OCI-LY3 (cell line): ENCODE measurements at regions not wholly inside any gene's neighbourhood (a gene's known extent, or its start where the extent isn't known, plus 50 kb on each side); places are given as distances from the start of the nearest gene placed in this dataset.
A peak's percentile ranks its signal among the peaks of the same experiment; 100 is the strongest.

ENCODE experiments used
- H2AFZ ChIP-seq: fragments of 200-600, 300-600 bp; shearing (Covaris generic); 2 replicates; pipeline ENCODE4 v1.6.0; 2014; ENCODE audit warnings: antibody characterized with exemption, low read depth, low read length
- H3K27ac ChIP-seq: fragments of 200-600, 300-600 bp; sonication (generic); 2 replicates; pipeline ENCODE4 v1.5.1; 2014; ENCODE audit warnings: mild to moderate bottlenecking, low read length, moderate library complexity, mixed read lengths
- H3K27me3 ChIP-seq: fragments of 200-600, 300-600 bp; sonication (generic); 2 replicates; pipeline ENCODE4 v1.6.1; 2014; ENCODE audit warnings: low read depth, low read length, mixed read lengths
- H3K36me3 ChIP-seq: fragments of 200-600, 300-600 bp; sonication (generic); replicated peaks from 2 replicates; pipeline ENCODE3; 2014; ENCODE audit warnings: low read depth, low read length, mixed read lengths
- H3K4me1 ChIP-seq: fragments of 300-600, 200-600 bp; sonication (generic); 2 replicates; pipeline ENCODE4 v1.6.1; 2014; ENCODE audit warnings: low read length, mixed read lengths
- H3K4me2 ChIP-seq: fragments of 200-600, 300-600 bp; sonication (generic); 2 replicates; pipeline ENCODE4 v1.6.1; 2014; ENCODE audit warnings: low read length, mixed read lengths
- H3K4me3 ChIP-seq: fragments of 300-600, 200-600 bp; sonication (generic); 2 replicates; pipeline ENCODE4 v1.5.1; 2014; ENCODE audit warnings: antibody characterized with exemption, mild to moderate bottlenecking, low read length, moderate library complexity
- H3K79me2 ChIP-seq: fragments of 300-600, 200-600 bp; shearing (Covaris generic); 2 replicates; pipeline ENCODE4 v1.6.1; 2014; ENCODE audit warnings: mild to moderate bottlenecking, low read length, mixed read lengths
- H3K9ac ChIP-seq: fragments of 300-600, 200-600 bp; shearing (Covaris generic); 2 replicates; pipeline ENCODE4 v1.6.0; 2014; ENCODE audit warnings: mild to moderate bottlenecking, low read length, moderate library complexity
- H3K9me3 ChIP-seq: fragments of 200-600, 300-600 bp; shearing (Covaris generic); 2 replicates; pipeline ENCODE4 v1.6.1; 2014; ENCODE audit warnings: low read length, mixed read lengths; ENCODE audit not compliant: insufficient read depth
- H4K20me1 ChIP-seq: fragments of 200-600, 300-600 bp; sonication (generic); 2 replicates; pipeline ENCODE4 v1.6.1; 2016; ENCODE audit warnings: low read length, mixed read lengths; ENCODE audit not compliant: insufficient read depth
- CTCF ChIP-seq: fragments of 200-600, 300-600 bp; sonication (generic); IDR thresholded peaks from 2 replicates; pipeline ENCODE4 v1.5.1; 2014; ENCODE audit warnings: antibody characterized with exemption, low read length, low read depth
- EZH2phosphoT487 ChIP-seq: fragments of 200-600 bp; shearing (Covaris generic); IDR thresholded peaks from 2 replicates; pipeline ENCODE4 v1.6.1; 2018; ENCODE audit warnings: antibody characterized with exemption, mixed run types, low read depth

DNA sequence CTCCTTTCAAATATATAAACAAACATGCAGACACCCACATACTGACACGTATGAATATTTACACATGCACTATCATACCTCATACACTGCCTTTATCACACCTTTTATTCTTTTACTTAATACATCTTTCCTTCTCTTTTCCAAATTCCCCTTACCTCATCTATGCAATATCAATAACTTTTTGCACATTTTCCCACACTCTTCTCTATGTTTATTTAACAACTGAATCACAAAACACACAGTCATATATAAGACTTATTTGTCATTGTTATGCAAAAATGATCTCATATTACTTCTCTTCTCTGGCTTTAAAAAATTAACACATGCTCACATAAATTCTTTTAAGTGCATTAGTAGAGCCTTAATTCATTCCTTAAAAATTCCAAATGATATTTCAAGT is 461.4 kb downstream of the DIPK2A start:
- H4K20me1 ChIP-seq = no peaks in the 10 kb centered on the region
- peaks cover 71% of the 10 kb centered on the region for H3K4me1 ChIP-seq
- H3K4me3 ChIP-seq = peak overlapping the region; percentile 25; the same call in 1 of the 2 replicates
- peak overlapping the region; percentile 55 for H3K4me2 ChIP-seq
- peak overlapping the region; percentile 39; the same call in 1 of the 2 replicates for H3K9ac ChIP-seq
- H3K27ac ChIP-seq = peak overlapping the region; percentile 89
- no peaks in the 10 kb centered on the region for H3K27me3 ChIP-seq
- no peaks in the 10 kb centered on the region for H3K79me2 ChIP-seq
- H3K9me3 ChIP-seq = no peaks in the 10 kb centered on the region
- H2AFZ ChIP-seq = no peak overlapping the region
- H3K36me3 ChIP-seq = no peaks in the 10 kb centered on the region
- TF ChIP-seq EZH2phosphoT487 (no peak), CTCF (no peak)

DNA sequence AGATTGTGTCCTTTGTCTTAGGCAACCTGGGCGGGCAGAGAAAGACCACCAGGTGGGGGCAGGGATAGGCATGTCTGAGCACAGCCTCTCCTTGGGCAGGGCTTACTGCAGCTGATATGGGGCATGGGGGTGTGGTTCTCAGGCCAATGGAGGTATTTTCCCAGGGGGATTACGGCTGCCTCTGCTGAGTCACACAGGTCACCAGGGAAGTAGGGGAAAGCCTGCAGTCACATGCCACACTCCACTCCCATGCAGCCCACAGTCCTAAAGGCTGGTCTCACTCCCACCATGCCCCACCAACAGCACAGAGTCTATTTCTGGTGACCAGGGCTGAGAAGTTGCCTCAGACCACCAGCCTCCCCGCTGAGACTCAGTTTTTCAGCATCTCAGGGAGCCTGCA is 466.4 kb downstream of the DIPK2A start:
- peaks cover 12% of the 10 kb centered on the region for H3K9me3 ChIP-seq
- peak overlapping the region; percentile 59 for H3K9ac ChIP-seq

DNA sequence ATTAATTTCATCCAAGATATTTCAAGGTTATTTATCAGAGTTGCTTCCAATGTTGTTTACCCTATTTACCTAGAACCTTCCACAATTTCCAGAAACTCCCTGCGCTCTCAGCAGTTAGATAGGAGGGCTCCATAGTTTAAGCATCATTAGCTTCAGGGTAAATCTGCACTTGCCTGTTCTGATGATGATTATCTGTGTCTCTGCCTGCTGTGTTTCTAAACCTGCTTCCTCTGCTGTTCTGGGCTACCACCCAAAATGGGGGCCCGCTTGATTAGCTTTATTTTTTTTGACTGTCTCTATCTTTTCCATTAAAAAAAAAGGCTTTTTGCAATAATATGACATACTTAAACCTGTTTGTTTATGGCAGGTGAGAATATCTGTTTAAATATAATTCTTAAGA is 472.4 kb downstream of the DIPK2A start:
- no peak overlapping the region for H2AFZ ChIP-seq
- no peak overlapping the region for H3K9ac ChIP-seq
- no peaks in the 10 kb centered on the region for H4K20me1 ChIP-seq
- no peaks in the 10 kb centered on the region for H3K27me3 ChIP-seq
- H3K9me3 ChIP-seq = peaks cover 11% of the 10 kb centered on the region
- no peaks in the 10 kb centered on the region for H3K79me2 ChIP-seq
- peaks cover 10% of the 10 kb centered on the region for H3K4me1 ChIP-seq
- no peak overlapping the region for H3K4me3 ChIP-seq
- H3K4me2 ChIP-seq = no peak overlapping the region
- no peak overlapping the region for H3K27ac ChIP-seq
- TF ChIP-seq EZH2phosphoT487 (no peak), CTCF (no peak)
- peaks cover 11% of the 10 kb centered on the region for H3K36me3 ChIP-seq

More for the DNA sequence above, 466.4 kb downstream of the DIPK2A start:
- no peaks in the 10 kb centered on the region for H4K20me1 ChIP-seq
- peaks cover 16% of the 10 kb centered on the region for H3K36me3 ChIP-seq
- H3K27ac ChIP-seq = peak overlapping the region; percentile 71
- H3K4me2 ChIP-seq = peak overlapping the region; percentile 64
- peak overlapping the region; percentile 39; the same call in 1 of the 2 replicates for H3K4me3 ChIP-seq
- H3K27me3 ChIP-seq = no peaks in the 10 kb centered on the region
- no peaks in the 10 kb centered on the region for H3K79me2 ChIP-seq
- peaks cover 45% of the 10 kb centered on the region for H3K4me1 ChIP-seq
- TF ChIP-seq CTCF = no peak
- H2AFZ ChIP-seq = peak overlapping the region; percentile 26; the same call in 1 of the 2 replicates

- no peaks in the 10 kb centered on the region for H4K20me1 ChIP-seq
- H3K27me3 ChIP-seq = no peaks in the 10 kb centered on the region
- H3K79me2 ChIP-seq = no peaks in the 10 kb centered on the region
- no peak overlapping the region for H3K9ac ChIP-seq
- H3K4me1 ChIP-seq = peaks cover 7% of the 10 kb centered on the region
- H3K4me2 ChIP-seq = no peak overlapping the region
- no peak overlapping the region for H2AFZ ChIP-seq
- TF ChIP-seq CTCF = no peak
- TF ChIP-seq EZH2phosphoT487 = no peak
- H3K27ac ChIP-seq = no peak overlapping the region
- H3K36me3 ChIP-seq = peaks cover 6% of the 10 kb centered on the region
- H3K4me3 ChIP-seq = no peak overlapping the region
- peaks cover 7% of the 10 kb centered on the region for H3K9me3 ChIP-seq
Observed at GRCh38 chr3:144444546-144444945, 472.9 kb downstream of the DIPK2A start.
